DMS 273 (cell line): ENCODE measurements at regions not wholly inside any gene's neighbourhood (a gene's known extent, or its start where the extent isn't known, plus 50 kb on each side); places are given as distances from the start of the nearest gene placed in this dataset.
"Not testable (repeated sequence)": the region's sequence is repeated elsewhere in the genome, so short reads cannot be mapped to it uniquely, and the experiment has no call there.

Source experiments
- DNase-seq: peaks from one replicate; lab custom pipeline; 2025; ENCODE audit not compliant: unreplicated experiment; lab: John Stamatoyannopoulos, UW

DNA sequence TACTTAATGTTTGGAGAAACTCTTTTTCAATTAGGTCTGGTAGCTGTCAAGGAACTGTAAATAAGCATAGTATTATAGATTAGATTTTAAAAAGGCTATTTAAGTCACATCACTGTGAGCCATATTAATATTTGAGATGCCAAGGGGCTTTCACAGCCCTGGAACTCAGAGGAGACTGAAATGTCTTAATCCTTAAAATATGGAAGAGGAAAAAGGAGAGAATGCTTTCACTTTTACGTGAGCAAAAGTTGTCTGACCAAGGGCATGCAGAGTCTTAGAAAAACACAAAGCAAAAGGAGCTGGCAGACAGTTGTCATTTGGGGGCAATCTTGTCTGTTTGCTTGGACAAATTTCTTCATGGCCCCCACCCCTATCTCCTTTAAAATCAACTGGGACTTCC, 253.2 kb upstream of the IGFBP7 start:
- DNase-seq, result no peak

DNA sequence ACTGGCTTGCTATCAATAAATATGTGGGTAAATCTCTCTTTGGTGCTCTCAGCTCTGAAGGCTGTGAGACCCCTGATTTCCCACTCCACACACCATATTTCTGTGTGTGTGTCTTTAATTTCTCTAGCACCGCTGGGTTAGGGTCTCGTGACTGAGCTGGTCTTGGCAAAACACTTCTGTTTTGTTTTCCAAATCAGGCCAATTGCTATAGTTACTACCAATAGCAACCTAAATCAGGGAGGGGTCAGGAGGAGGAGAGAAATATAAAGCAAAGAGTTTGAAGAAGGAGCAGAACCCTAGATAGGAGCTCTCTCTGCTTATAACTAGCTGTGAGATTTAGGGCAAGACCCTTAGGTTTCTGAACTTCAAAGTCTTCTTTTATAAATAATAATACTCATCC, 250.5 kb upstream of the IGFBP7 start:
- DNase-seq, result no peak

DNA sequence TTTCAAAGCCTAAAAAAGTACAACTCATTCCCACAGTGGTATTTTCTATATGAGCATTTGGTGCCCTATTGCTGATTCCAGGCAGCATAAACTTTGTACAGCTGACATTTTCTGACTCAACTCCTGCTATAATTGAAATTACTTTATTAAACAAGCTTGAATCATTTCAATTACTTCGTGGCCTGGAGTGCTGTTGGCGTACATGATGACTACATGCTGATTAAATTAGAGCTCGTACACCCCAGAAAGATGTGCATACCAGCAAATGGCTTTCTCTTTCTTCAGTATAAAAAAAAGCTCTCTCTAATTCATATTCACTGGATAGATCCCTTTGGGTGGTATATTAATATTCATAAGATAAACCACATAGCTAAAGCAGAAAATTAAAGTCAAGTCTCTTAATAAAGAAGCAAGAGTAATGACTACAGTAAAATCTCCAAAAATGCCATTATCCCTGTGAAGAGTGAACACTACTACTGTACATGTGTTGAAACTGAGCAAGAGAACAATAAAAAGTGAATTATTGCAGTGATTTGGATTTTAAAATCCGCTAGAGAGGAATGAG, 245.0 kb upstream of the IGFBP7 start:
- no peak for DNase-seq

DNA sequence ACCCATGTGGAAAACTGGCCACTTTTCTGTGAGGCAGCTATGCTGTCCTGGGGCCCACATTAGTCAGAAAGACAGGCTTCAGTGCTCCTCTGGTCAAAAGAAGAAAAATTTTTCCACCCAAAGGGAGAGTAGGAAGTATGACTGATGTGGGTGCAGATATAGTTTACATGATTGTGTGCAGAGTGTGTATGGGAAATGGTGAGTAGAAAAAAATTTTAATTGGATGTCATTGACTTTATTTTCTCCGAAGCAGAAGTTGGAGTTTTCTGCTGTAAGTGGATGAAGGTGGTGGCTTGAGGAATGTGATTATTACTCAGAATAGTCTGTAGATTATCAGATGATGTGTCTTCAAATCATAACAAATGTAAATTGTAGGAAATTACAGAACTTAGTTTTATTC, 241.5 kb upstream of the IGFBP7 start:
- no peak for DNase-seq

DNA sequence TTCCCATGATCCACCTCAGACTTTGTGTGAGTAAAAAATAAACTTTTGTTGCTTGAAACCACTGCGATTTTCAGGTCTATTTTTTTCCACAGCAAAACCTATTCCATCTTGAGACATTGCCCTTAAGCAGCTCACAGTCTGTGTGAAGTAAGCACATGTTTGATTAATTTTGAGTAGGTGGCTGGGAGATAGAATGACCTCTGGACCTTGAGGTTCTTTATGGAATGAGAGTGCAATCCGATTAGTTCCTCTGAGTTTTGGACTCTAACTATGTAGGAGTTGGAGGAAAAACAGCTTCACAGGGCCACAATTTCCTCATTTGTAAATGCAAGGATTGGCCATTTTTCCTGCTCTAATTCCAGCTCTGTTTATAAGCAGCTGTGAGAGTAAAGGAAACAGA, 234.1 kb upstream of the IGFBP7 start:
- DNase-seq, result no peak

DNA sequence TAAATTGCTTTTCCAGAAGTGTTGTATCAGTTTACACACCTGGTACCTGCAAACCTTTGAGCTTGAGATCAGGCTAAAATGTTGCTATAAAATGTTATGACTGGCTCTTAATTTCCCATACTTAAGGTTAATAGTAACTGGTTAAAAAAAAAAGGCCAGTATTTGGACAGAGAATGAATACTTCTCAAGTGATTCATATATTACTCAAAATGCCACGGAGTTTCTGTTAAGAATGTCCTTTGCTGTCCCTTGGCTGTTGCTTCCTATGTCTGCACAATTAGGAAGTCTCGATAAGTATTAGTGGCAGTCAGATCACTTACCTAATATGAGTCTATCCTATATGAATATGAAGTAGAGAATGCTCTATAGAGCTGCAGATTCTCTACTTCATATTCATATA, 232.2 kb upstream of the IGFBP7 start:
- DNase-seq, result no peak

DNA sequence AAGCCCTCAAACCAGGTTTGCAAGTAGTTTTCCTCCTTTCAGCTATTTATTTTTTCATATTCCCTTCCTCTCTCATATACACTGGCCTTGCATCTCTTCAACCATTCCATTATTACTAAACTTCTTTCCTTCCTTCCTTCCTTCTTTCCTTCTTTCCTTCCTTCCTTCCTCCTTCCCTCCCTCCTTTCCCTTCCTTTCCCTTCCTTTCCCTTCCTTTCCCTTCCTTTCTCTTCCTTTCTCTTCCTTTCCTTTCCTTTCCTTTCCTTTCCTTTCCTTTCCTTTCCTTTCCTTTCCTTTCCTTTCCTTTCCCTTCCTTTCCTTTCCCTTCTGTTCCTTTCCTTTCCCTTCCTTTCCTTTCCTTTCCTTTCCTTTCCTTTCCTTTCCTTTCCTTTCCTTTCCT, 228.7 kb upstream of the IGFBP7 start:
- not testable (repeated sequence) for DNase-seq

DNA sequence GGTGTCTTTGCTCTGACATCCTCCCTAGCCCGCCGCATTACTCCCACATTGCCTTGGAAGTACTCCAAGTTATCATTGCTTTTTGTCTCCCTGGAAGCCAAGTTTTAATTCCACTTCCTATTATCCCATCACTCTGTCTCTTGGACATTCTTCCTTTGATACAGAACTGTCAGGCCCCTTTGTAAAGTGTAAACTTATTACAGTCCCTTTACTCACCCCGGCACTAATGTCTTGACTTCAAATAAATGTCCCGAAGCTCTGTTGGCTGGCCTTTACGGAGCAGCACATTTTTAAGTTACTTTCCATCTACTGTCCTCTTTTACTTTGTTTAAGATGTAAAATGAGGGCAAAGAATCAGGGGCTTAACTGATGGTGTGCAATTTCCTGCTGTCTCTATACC, 223.5 kb upstream of the IGFBP7 start:
- no peak for DNase-seq

DNA sequence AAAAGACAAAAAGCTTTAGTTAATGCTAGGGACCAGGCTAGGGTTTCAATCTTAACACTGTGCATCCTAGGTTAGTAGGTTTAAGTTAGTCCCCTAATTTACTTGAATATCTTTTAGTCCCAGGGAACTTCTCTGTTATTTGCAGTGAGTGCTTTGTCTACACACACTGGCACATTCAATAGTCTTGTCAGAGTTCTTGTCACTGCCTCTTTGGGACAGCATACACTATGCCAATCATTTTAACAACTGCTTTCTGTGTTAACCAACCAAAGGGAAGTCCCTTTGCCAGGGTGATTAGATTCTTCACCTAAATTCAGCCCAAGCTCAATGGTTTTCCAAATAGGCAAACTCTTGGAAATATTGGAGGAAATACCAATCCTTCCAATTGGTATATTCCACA, 221.8 kb upstream of the IGFBP7 start:
- DNase-seq, result no peak

DNA sequence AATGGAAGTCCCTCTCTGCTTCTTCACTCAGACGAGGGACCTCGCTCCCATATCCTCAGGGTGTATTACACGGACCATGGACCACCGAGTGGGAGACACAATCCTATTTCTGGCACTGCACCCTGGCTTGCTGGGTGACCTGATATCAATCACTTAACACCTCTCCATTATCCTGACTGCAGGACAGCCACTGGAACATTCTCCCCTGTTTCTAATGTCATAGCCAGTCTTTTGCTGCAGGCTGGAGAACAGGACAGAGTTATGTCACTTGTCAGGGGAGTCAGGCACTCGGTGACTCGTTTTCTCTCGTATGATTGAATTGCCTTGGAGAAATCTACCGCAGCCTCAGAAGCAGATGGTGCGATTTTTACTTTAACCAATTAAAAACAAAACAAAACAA, 219.1 kb upstream of the IGFBP7 start:
- DNase-seq, result no peak

DNA sequence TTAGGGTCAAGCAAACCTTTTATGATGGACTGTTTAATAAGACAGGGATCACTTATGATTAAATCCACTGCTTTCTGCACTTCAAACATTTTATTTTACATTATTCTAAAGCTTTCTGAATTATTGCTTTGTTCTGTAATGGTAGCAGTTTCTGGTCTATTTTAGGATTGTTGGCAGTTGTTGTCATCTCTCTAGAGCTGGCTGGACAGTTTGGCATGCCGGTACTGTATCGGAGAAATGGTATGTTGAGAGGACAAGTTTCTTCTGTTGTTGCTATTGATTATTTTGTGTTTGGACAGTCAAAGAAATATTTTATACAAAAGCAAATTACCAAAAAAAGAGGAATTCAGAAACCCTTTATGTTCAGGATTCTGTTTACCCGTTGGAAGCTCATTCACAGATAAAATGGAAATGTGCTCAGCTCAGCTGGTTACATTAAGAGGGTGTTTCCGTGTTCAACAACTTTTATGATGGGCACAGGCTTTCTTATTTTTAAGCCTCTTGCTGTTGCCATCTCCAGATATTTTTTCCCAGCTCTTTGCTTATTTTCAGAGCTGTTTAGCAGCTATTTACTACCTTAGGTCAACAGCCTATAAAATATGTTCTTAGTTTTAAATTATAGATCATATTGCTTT, 214.6 kb upstream of the IGFBP7 start:
- no peak for DNase-seq

DNA sequence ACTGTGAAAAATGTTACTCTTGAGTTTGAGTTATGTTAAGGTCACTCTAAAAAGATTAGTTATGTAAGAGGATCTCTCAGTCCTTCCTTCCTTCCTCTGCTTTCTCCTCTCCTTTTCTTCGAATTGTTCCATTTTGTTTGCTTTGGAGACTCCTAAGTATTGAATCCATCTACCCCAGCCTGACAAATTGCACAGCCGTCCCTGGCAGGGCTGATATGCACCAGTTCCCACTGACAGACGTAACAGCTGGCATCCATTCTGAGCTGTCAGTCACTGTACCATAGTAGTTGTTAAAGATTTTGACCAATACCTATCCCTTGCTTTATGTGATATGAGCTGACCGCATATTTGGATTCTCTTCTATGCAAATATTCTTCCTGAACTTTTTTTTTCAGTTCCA, 210.7 kb upstream of the IGFBP7 start:
- peak; percentile 36 for DNase-seq

DNA sequence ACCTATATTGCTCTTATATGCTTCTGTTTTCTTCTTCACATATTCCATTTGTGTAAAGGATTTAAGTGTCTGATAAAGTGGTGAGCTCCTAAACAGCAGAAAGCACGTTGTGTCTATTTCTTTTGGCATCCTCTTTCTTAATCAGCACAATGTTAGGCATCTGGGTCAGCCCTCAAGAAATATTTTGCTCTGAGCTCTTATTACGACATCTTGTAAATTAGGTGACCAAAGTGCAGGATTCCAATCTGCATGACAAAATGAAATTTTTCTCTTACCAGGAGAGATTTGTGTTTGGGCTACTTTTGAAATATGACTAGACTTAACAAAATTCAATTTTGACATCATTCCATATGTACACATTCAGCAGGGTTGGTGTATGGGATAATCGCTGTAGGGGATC, 210.0 kb upstream of the IGFBP7 start:
- no peak for DNase-seq

DNA sequence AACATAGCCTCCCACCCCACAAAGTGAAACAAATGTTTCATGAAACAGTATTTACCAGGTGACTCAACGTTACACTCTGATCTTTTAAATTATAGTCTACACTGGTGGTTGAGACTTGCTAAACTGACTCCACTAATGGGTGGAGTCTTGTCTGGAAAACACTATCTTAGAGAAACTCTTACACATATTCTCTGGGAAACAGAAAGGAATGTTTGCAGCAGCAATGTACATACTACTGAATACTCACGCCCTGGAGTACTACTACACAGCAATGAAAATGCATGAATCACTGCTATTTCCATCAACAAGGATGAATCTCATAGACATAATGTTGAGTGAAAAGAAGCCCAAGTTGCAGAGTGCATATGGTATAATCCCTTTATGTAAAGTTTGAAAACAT, 208.5 kb upstream of the IGFBP7 start:
- no peak for DNase-seq

DNA sequence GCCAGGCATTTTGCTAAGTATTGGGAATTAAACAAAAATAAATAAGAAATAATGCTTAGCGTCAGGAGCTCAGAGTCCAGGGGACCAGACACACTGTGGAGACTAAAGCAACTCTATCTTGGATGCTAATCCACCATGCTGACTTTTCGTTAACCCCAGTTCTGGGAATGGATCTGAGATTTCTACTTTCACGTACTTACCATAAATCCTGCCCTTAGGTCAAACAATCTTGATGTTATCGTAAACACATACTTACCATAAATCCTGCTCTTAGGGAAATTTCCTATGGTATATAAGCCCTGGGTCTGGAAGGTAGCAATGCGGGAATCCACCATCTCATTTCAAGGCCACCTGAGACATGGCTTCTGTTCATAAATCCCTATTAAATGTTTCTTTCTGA, 204.5 kb upstream of the IGFBP7 start:
- DNase-seq, result no peak

DNA sequence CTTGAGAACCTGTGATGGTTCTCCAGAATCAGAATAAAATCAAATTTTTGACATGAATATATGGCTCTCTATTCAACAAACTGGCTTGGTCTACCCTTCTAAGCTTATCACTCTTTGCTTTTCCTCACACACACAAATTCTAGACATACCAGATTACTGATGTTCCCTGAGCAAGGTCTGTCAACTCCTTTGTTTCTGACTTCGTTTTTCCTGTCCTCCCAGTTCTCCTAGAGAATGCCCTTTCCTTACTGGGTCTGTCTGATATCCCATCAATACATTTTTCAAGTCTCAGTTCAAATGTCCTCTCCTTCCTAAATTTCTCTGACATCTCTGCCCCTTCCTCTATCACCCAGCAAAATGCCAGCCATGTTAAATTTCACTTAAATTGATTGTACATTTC, 202.1 kb upstream of the IGFBP7 start:
- no peak for DNase-seq

DNA sequence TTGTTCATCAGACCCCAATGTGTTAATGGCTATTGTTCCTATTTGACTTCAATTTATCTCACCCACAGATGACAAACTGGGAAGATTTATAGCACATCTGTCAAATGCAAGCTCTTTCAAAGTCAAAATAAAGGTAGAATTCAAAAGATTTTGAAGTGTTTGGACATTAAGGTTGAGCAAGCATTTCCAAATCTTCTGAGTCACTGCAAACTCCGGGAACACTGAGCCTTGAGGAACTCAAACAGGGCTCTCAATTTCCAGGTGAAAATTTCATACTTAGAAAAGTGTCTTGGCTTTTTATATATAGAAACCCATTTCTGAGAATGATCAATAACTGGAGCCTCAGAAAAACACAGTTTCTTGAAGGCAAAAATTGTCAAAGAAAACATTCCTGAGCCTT, 199.5 kb upstream of the IGFBP7 start:
- no peak for DNase-seq

DNA sequence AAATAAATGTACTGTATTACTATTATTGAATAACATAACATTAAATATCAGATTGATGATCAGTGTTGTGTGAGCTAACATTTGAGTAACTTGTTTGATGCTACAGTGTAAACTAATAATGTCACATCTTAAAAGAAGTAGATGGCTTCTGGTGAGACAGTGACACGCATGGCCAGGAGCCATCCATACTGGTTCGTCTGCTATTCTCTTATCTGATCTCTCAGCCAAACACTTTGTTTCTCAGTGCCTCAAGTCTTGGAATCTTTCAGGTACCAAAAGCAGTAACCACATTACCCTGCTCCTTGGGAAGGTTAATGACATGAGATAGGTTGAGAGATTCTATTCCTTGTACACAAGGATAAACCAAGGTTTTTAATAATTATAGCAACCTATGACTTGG, 198.1 kb upstream of the IGFBP7 start:
- DNase-seq, result no peak

DNA sequence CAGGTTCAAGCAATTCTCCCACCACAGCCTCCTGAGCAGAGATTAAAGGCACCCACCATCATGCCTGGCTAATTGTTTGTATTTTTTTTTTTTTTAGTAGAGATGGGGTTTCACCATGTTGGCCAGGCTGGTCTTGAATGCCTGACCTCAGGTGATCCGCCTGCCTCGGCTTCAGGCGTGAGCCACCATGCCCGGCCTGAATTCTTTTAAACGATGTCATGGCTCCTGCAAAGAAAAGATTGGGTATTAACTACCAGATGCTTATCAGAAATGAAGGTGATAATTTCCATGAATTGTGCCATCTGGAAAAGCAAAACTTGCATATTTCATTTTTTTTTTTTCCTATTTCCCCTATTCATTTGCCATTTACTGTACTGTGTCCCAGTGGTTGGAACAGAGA, 195.7 kb upstream of the IGFBP7 start:
- DNase-seq, result no peak

DNA sequence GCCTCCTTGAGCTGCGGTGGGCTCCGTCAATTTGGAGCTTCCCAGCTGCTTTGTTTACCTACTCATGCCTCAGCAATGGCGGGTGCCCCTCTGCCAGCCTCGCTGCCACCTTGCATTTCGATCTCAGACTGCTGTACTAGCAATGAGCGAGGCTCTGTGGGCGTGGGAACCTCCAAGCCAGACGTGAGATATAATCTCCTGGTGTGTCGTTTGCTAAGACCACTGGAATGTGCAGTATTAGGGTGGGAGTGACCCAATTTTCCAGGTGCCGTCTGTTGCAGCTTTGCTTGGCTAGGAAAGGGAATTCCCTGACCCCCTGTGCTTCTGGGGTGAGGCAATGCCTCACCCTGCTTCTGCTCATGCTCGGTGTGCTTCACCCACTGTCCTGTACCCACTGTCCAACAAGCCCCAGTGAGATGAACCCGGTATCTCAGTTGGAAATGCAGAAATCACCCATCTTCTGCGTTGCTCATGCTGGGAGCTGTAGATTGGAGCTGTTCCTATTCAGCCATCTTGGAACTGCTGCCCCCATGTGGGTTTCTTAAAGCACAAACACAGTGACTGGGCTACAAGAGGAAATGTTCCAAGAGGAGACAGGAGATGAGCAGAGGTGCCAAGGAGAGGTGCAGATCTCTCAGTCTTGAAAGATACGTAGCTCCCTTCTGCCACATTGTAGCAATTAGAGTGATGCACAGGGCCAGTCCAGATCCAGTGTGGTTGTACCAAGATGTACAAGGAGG, 193.0 kb upstream of the IGFBP7 start:
- DNase-seq, result peak; percentile 0

DNA sequence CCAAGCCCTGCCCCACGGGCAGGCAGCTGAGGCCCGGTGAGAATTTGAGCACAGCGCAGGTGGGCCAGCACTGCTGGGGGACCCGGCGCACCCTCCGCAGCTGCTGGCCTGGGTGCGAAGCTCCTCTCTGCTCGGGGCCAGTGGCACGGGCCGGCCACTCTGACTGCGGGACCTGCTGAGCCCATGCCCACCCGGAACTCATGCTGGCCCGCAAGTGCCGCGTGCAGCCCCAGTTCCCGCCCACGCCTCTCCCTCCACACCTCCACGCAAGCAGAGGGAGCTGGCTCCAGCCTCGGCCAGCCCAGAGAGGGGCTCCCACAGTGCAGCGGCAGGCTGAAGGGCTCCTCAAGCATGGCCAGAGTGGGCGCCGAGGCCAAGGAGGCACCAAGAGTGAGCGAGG, 190.1 kb upstream of the IGFBP7 start:
- DNase-seq, result not testable (repeated sequence)

DNA sequence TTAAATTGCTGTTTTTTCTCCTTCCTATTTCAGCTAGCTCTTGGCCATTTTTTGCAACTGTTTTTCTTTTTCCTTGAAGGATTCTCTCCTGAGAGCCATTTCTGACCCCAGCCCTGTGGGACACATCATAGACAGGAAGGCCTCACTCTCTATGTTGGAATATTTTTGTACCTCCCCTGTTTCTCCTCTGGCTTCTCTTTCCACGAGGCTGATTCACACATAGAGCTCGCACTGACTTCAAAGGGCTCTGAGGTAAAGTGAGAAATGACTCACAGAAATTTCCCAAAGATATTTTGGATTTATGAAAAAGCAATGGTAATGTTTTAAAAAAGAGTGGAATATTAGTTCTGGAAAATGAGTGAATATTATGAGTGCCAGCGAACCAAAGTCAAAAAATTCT, 181.7 kb upstream of the IGFBP7 start:
- DNase-seq, result no peak
